Neural progenitor cell (in vitro differentiated cells): ENCODE measurements at regions not wholly inside any gene's neighbourhood (a gene's known extent, or its start where the extent isn't known, plus 50 kb on each side); places are given as distances from the start of the nearest gene placed in this dataset.

Source experiments
- CTCF ChIP-seq: fragments of 200-600 bp; sonication (generic); IDR thresholded peaks from 2 replicates; pipeline ENCODE4 v1.5.1; 2017; ENCODE audit warnings: antibody characterized with exemption, mild to moderate bottlenecking
- EZH2 ChIP-seq: fragments of 200-600 bp; sonication (generic); IDR thresholded peaks from 2 replicates; pipeline ENCODE4 v1.6.1; 2017; ENCODE audit warnings: antibody characterized with exemption, mild to moderate bottlenecking, moderate library complexity
- EZH2phosphoT487 ChIP-seq: fragments of 200-600 bp; sonication (generic); IDR thresholded peaks from 2 replicates; pipeline ENCODE4 v1.6.1; 2017; ENCODE audit warnings: antibody characterized with exemption

GRCh38 chrX:42073448-42073847 is 150.1 kb upstream of the CASK start:
- no peak for TF ChIP-seq CTCF
- TF ChIP-seq EZH2phosphoT487: no peak
- TF ChIP-seq EZH2: no peak
